H1 (cell line): ENCODE measurements at regions not wholly inside any gene's neighbourhood (a gene's known extent, or its start where the extent isn't known, plus 50 kb on each side); places are given as distances from the start of the nearest gene placed in this dataset.
A peak's percentile ranks its signal among the peaks of the same experiment; 100 is the strongest.

Experiments
- CTCF ChIA-PET: fragments of 300-600 bp; sonication (Branson Sonifier 250); formaldehyde crosslinking; loops from one replicate; lab custom pipeline; 2021; ENCODE audit not compliant: partially characterized antibody; lab: Charles Lee
- POLR2A ChIA-PET: fragments of 300-600 bp; sonication (Branson Sonifier 250); formaldehyde crosslinking; loops from one replicate; lab custom pipeline; 2021; ENCODE audit warnings: inconsistent platforms; ENCODE audit not compliant: partially characterized antibody; lab: Charles Lee
- DNase-seq, 2 experiments: peaks; one replicate each; pipeline versions ENCODE4 v3.0.0 to v3.0.0-alpha.2; 2010 to 2022; ENCODE audit warnings: low spot score in 2 of 2, low read depth in 1 of 2, mixed read lengths in 1 of 2
- FAIRE-seq: peaks from 2 replicates; lab custom pipeline; 2011; peaks lifted over from hg19 to GRCh38; lab: Jason Lieb, UNC
- H2AFZ ChIP-seq: 2 replicates; pipeline ENCODE4 v1.8.1; 2012; ENCODE audit warnings: low read length, inconsistent platforms
- H2AK5ac ChIP-seq: 2 replicates; pipeline ENCODE4 v1.6.1; 2013; ENCODE audit warnings: low read depth, low read length
- H2BK120ac ChIP-seq: replicated peaks from 2 replicates; pipeline ENCODE3; 2013; ENCODE audit warnings: low read depth, low read length, inconsistent platforms
- H2BK12ac ChIP-seq: 2 replicates; pipeline ENCODE4 v1.6.1; 2013; ENCODE audit warnings: low read depth, low read length
- H2BK15ac ChIP-seq: 2 replicates; pipeline ENCODE4 v1.6.1; 2013; ENCODE audit warnings: low read length
- H2BK20ac ChIP-seq: 2 replicates; pipeline ENCODE4 v1.6.1; 2013; ENCODE audit warnings: low read length
- H2BK5ac ChIP-seq: 2 replicates; pipeline ENCODE4 v1.6.1; 2013; ENCODE audit warnings: low read depth, low read length
- H3K14ac ChIP-seq: 2 replicates; pipeline ENCODE4 v1.6.1; 2013; ENCODE audit warnings: inconsistent platforms; ENCODE audit not compliant: insufficient read length
- H3K18ac ChIP-seq: 2 replicates; pipeline ENCODE4 v1.6.1; 2013; ENCODE audit warnings: low read length; ENCODE audit errors: extremely low read depth
- H3K23ac ChIP-seq: 2 replicates; pipeline ENCODE4 v1.6.1; 2013; ENCODE audit warnings: inconsistent platforms; ENCODE audit not compliant: insufficient read length
- H3K23me2 ChIP-seq: 2 replicates; pipeline ENCODE4 v1.6.1; 2013; ENCODE audit warnings: low read depth, low read length
- H3K27ac ChIP-seq: 2 replicates; pipeline ENCODE4 v1.6.1; 2011; ENCODE audit warnings: low read depth, low read length, inconsistent platforms
- H3K27me3 ChIP-seq, 4 experiments: replicated peaks in 1 of 4; 1 replicate in 1 of 4; 2 replicates in 3 of 4; pipeline versions ENCODE4 v1.6.1 to v1.8.1; 2011 to 2013; ENCODE audit warnings: low read length in 3 of 4, mild to moderate bottlenecking in 3 of 4, inconsistent platforms in 2 of 4, mixed read lengths in 2 of 4, moderate library complexity in 1 of 4; ENCODE audit not compliant: control insufficient read depth in 3 of 4, insufficient read depth in 3 of 4; ENCODE audit errors: extremely low read depth in 1 of 4
- H3K36me3 ChIP-seq, 4 experiments: 2 replicates each; pipeline versions ENCODE4 v1.6.1 to v1.8.1; 2011 to 2013; ENCODE audit warnings: mild to moderate bottlenecking in 4 of 4, low read length in 3 of 4, moderate library complexity in 2 of 4, control low read depth in 1 of 4, inconsistent platforms in 1 of 4; ENCODE audit not compliant: insufficient read depth in 4 of 4, control insufficient read depth in 2 of 4
- H3K4ac ChIP-seq: replicated peaks from 2 replicates; pipeline ENCODE3; 2013; ENCODE audit warnings: low read length, low read depth, mixed read lengths, inconsistent platforms; ENCODE audit not compliant: insufficient read length
- H3K4me1 ChIP-seq, 4 experiments: replicated peaks in 1 of 4; 1 replicate in 1 of 4; 2 replicates in 3 of 4; pipeline versions ENCODE4 v1.6.1 to v1.8.1; 2011 to 2013; ENCODE audit warnings: low read length in 3 of 4, inconsistent platforms in 2 of 4, mixed read lengths in 1 of 4; ENCODE audit not compliant: insufficient read depth in 4 of 4, control insufficient read depth in 3 of 4
- H3K4me2 ChIP-seq, 2 experiments: 2 replicates each; pipeline versions ENCODE4 v1.6.1 to v1.8.1; 2011 to 2013; ENCODE audit warnings: low read depth in 2 of 2, low read length in 2 of 2, control low read depth in 1 of 2, inconsistent platforms in 1 of 2, mild to moderate bottlenecking in 1 of 2; ENCODE audit not compliant: insufficient read depth in 1 of 2
- H3K4me3 ChIP-seq, 4 experiments: fragments of 200-600, 300-600 bp in 1 of 4; sonication (generic), shearing (Covaris generic), sonication (Bioruptor Twin) in 1 of 4; 2 replicates each; pipeline versions ENCODE4 v1.5.1 to v1.8.1; 2011 to 2016; ENCODE audit warnings: low read length in 4 of 4, low read depth in 3 of 4, control low read depth in 2 of 4, inconsistent platforms in 2 of 4, mild to moderate bottlenecking in 2 of 4, mixed read lengths in 1 of 4, moderate library complexity in 1 of 4; ENCODE audit not compliant: insufficient read depth in 2 of 4; ENCODE audit errors: extremely low read depth in 1 of 4
- H3K56ac ChIP-seq: replicated peaks from 2 replicates; pipeline ENCODE3; 2013; ENCODE audit warnings: low read depth, mild to moderate bottlenecking, mixed read lengths, low read length, inconsistent platforms; ENCODE audit not compliant: insufficient read length
- H3K79me1 ChIP-seq: 2 replicates; pipeline ENCODE4 v1.6.1; 2013; ENCODE audit warnings: low read depth, low read length, control low read depth
- H3K79me2 ChIP-seq, 2 experiments: 2 replicates each; pipeline versions ENCODE4 v1.6.1 to v1.8.1; 2012 to 2013; ENCODE audit warnings: low read length in 2 of 2, mild to moderate bottlenecking in 2 of 2, inconsistent platforms in 1 of 2; ENCODE audit not compliant: insufficient read depth in 2 of 2, control insufficient read depth in 1 of 2
- H3K9ac ChIP-seq, 4 experiments: replicated peaks in 1 of 4; 1 replicate in 1 of 4; 2 replicates in 3 of 4; pipeline versions ENCODE4 v1.6.1 to v1.8.1; 2011 to 2013; ENCODE audit warnings: low read depth in 3 of 4, low read length in 3 of 4, control low read depth in 2 of 4, mild to moderate bottlenecking in 2 of 4, moderate library complexity in 2 of 4, inconsistent platforms in 1 of 4; ENCODE audit errors: extremely low read depth in 1 of 4
- H3K9me3 ChIP-seq, 2 experiments: 2 replicates each; pipeline versions ENCODE4 v1.6.1 to v1.8.1; 2012 to 2013; ENCODE audit warnings: mild to moderate bottlenecking in 2 of 2, moderate library complexity in 2 of 2, control low read depth in 1 of 2, inconsistent platforms in 1 of 2, low read depth in 1 of 2, low read length in 1 of 2, mixed read lengths in 1 of 2; ENCODE audit not compliant: insufficient read depth in 2 of 2
- H4K20me1 ChIP-seq, 2 experiments: replicated peaks in 1 of 2; 2 replicates each; pipeline versions ENCODE3 to v1.8.1; 2011 to 2013; ENCODE audit warnings: inconsistent platforms in 2 of 2, low read length in 2 of 2, mild to moderate bottlenecking in 1 of 2; ENCODE audit not compliant: insufficient read depth in 2 of 2, control insufficient read depth in 1 of 2
- H4K5ac ChIP-seq: 2 replicates; pipeline ENCODE4 v1.6.1; 2013; ENCODE audit warnings: low read length, low read depth, mixed read lengths, inconsistent platforms; ENCODE audit not compliant: insufficient read length
- H4K8ac ChIP-seq: 2 replicates; pipeline ENCODE4 v1.8.0; 2013; ENCODE audit warnings: mild to moderate bottlenecking, moderate library complexity, low read length, inconsistent platforms; ENCODE audit not compliant: insufficient read depth; ENCODE audit errors: extremely low read depth
- H4K91ac ChIP-seq: replicated peaks from 2 replicates; pipeline ENCODE3; 2013; ENCODE audit warnings: low read length, mixed read lengths, inconsistent platforms; ENCODE audit not compliant: insufficient read length
- E2F6 ChIP-seq: IDR thresholded peaks from 2 replicates; pipeline ENCODE4 v1.6.1; 2012; ENCODE audit warnings: inconsistent platforms
- MAFK ChIP-seq: IDR thresholded peaks from 2 replicates; pipeline ENCODE4 v1.6.1; 2012; ENCODE audit warnings: low read depth, mild to moderate bottlenecking, improper control_type of control experiment, low read length
- MAX ChIP-seq: IDR thresholded peaks from 2 replicates; pipeline ENCODE4 v1.6.1; 2012; ENCODE audit warnings: inconsistent platforms
- SRF ChIP-seq: IDR thresholded peaks from 2 replicates; pipeline ENCODE4 v1.6.1; 2011; ENCODE audit warnings: mild to moderate bottlenecking, low read depth, low read length, moderate library complexity

GRCh38 chr15:81516012-81516411 is 142.0 kb upstream of the TMC3 start:
- Histone ChIP-seq H3K79me1 (no peaks in the 10 kb centered on the region), H2AK5ac (no peak overlapping the region), H4K8ac (no peak overlapping the region), H2BK15ac (no peak overlapping the region), H3K79me2 (no peaks in the 10 kb centered on the region), H3K4me1 (no peaks in the 10 kb centered on the region)
- CTCF ChIA-PET, result interaction anchor here (0.6 kb wide), 1 partner anchor 36 kb away, joined by 3 read pairs; no protein-coding TSS in a partner anchor
- POLR2A ChIA-PET, result no interaction called here
- no peak for TF ChIP-seq SRF
- no peak for TF ChIP-seq E2F6
- TF ChIP-seq MAX, result no peak
- TF ChIP-seq MAFK, result peak; percentile 70
- TF ChIP-seq, all 59 proteins: peak for 1
- no peak overlapping the region for H3K9ac ChIP-seq
- H2BK12ac ChIP-seq, result no peak overlapping the region
- DNase-seq (no peak), FAIRE-seq (no peak)
- no peaks in the 10 kb centered on the region for H3K9me3 ChIP-seq
- H3K4me3 ChIP-seq, result no peak overlapping the region
- no peak overlapping the region for H3K4ac ChIP-seq
- no peak overlapping the region for H3K14ac ChIP-seq
- no peak overlapping the region for H4K91ac ChIP-seq
- H3K4me2 ChIP-seq, result no peak overlapping the region
- H2BK120ac ChIP-seq, result no peak overlapping the region
- H3K27me3 ChIP-seq, result no peaks in the 10 kb centered on the region
- H3K27ac ChIP-seq, result no peak overlapping the region
- H3K36me3 ChIP-seq, result no peaks in the 10 kb centered on the region
- H3K23me2 ChIP-seq, result no peaks in the 10 kb centered on the region; the same call in 1 of the 2 replicates
- H2BK5ac ChIP-seq, result no peak overlapping the region
- H2BK20ac ChIP-seq, result no peak overlapping the region
- H4K20me1 ChIP-seq, result no peaks in the 10 kb centered on the region
- no peak overlapping the region for H4K5ac ChIP-seq
- no peak overlapping the region for H2AFZ ChIP-seq
- no peak overlapping the region for H3K56ac ChIP-seq
- H3K18ac ChIP-seq, result no peak overlapping the region
- H3K23ac ChIP-seq, result no peak overlapping the region
